Activated naive CD8-positive, alpha-beta T cell treated with anti-CD3 and anti-CD28 coated beads, Interleukin-2, amount 50 U/mL, for 24 hours (primary cell): ENCODE measurements at regions not wholly inside any gene's neighbourhood (a gene's known extent, or its start where the extent isn't known, plus 50 kb on each side); places are given as distances from the start of the nearest gene placed in this dataset.

Source experiments
- ATAC-seq: fragments of 150-1000 bp; cut with Tn5 transposase; one replicate; pipeline ENCODE4 v1.10.0; 2021
- DNase-seq: peaks from one replicate; pipeline ENCODE4 v3.0.0; 2021
- H3K27ac Mint-ChIP-seq: one replicate; pipeline ENCODE4 v1.8.0; 2021; ENCODE audit warnings: mild to moderate bottlenecking, mixed read lengths
- H3K27me3 Mint-ChIP-seq: one replicate; pipeline ENCODE4 v1.8.0; 2021; ENCODE audit warnings: mixed read lengths
- H3K36me3 Mint-ChIP-seq: one replicate; pipeline ENCODE4 v1.8.0; 2021; ENCODE audit warnings: low read depth, mixed read lengths
- H3K4me1 Mint-ChIP-seq: one replicate; pipeline ENCODE4 v1.8.0; 2021; ENCODE audit warnings: mixed read lengths
- H3K4me3 Mint-ChIP-seq: one replicate; pipeline ENCODE4 v1.8.0; 2021; ENCODE audit warnings: mild to moderate bottlenecking, moderate library complexity, mixed read lengths
- H3K9me3 Mint-ChIP-seq: one replicate; pipeline ENCODE4 v1.8.0; 2021; ENCODE audit warnings: mixed read lengths

- ATAC-seq (no peak), DNase-seq (no peak)
- H3K4me1 Mint-ChIP-seq, result no peaks in the 10 kb centered on the region
- no peak overlapping the region for H3K27ac Mint-ChIP-seq
- H3K27me3 Mint-ChIP-seq, result no peaks in the 10 kb centered on the region
- H3K9me3 Mint-ChIP-seq, result no peaks in the 10 kb centered on the region
- no peak overlapping the region for H3K4me3 Mint-ChIP-seq
- no peaks in the 10 kb centered on the region for H3K36me3 Mint-ChIP-seq
These were observed 405.9 kb upstream of the LMCD1 start for GRCh38 chr3:8095724-8096123.

- no peak for ATAC-seq
- Mint-ChIP-seq H3K27me3 (no peaks in the 10 kb centered on the region), H3K9me3 (no peaks in the 10 kb centered on the region), H3K4me3 (no peak overlapping the region), H3K27ac (no peak overlapping the region), H3K36me3 (no peaks in the 10 kb centered on the region), H3K4me1 (no peaks in the 10 kb centered on the region)
- DNase-seq, result no peak
These were observed 403.9 kb upstream of the LMCD1 start for GRCh38 chr3:8097690-8098089.

DNA sequence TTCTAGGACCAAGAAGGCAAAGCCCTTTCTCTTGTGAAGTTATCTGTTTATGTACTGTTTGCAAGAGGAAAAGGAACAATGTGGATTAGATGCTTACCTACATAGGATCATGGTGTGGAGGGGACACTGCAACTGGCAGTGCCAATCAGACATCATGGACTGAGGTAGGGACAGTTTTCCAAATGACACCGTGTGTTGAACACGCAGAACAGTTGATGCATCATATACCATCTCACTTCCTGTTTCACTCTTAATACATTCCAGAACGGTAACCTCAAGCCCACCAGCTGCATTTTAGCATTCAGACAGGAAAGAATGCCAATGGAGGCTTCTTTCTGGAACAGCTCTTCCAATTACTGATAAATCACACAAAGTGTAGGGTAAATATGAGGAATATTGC, 397.7 kb upstream of the LMCD1 start:
- H3K9me3 Mint-ChIP-seq, result no peaks in the 10 kb centered on the region

DNA sequence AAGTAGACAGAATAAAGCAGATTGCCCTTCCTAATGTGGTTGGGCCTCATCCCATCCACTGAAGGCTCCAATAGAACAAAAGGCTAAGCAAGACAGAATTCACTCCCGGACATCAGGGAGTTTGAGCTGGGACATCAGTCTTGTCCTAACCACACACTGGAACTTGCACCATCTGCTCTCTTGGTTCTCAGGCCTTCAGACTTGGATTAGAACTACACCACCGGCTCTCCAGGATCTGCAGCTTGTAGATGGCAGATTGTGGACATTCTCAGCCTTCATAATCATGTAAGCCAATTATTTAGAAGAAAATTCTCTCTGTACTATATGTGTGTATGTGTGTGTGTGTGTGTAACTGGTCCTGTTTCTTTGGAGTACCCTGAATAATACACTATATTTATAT, 394.7 kb upstream of the LMCD1 start:
- Mint-ChIP-seq H3K27ac (no peak overlapping the region), H3K4me1 (peaks cover 1% of the 10 kb centered on the region), H3K9me3 (no peaks in the 10 kb centered on the region), H3K36me3 (no peaks in the 10 kb centered on the region), H3K27me3 (no peaks in the 10 kb centered on the region), H3K4me3 (no peak overlapping the region)
- ATAC-seq, result no peak
- no peak for DNase-seq

More for the DNA sequence above, 397.7 kb upstream of the LMCD1 start:
- DNase-seq, result no peak
- H3K4me3 Mint-ChIP-seq, result no peak overlapping the region
- no peak overlapping the region for H3K27ac Mint-ChIP-seq
- no peaks in the 10 kb centered on the region for H3K36me3 Mint-ChIP-seq
- H3K27me3 Mint-ChIP-seq, result no peaks in the 10 kb centered on the region
- H3K4me1 Mint-ChIP-seq, result no peaks in the 10 kb centered on the region
- ATAC-seq, result no peak

- H3K27me3 Mint-ChIP-seq, result peaks cover 4% of the 10 kb centered on the region
These were observed 390.4 kb upstream of the LMCD1 start for GRCh38 chr3:8110966-8111798.

GRCh38 chr3:8112587-8112986, 389.0 kb upstream of the LMCD1 start:
- ATAC-seq, result no peak
- Mint-ChIP-seq H3K27ac (no peak overlapping the region), H3K4me3 (no peak overlapping the region), H3K27me3 (peaks cover 4% of the 10 kb centered on the region), H3K36me3 (no peaks in the 10 kb centered on the region), H3K9me3 (no peaks in the 10 kb centered on the region), H3K4me1 (peaks cover 1% of the 10 kb centered on the region)
- no peak for DNase-seq

More at GRCh38 chr3:8110966-8111798, 390.4 kb upstream of the LMCD1 start:
- ATAC-seq (peak; percentile 82), DNase-seq (peak; percentile 47)
- H3K9me3 Mint-ChIP-seq, result no peaks in the 10 kb centered on the region
- H3K36me3 Mint-ChIP-seq, result no peaks in the 10 kb centered on the region
- peak overlapping the region; percentile 31 for H3K4me3 Mint-ChIP-seq
- H3K27ac Mint-ChIP-seq, result no peak overlapping the region
- H3K4me1 Mint-ChIP-seq, result peaks cover 1% of the 10 kb centered on the region

DNA sequence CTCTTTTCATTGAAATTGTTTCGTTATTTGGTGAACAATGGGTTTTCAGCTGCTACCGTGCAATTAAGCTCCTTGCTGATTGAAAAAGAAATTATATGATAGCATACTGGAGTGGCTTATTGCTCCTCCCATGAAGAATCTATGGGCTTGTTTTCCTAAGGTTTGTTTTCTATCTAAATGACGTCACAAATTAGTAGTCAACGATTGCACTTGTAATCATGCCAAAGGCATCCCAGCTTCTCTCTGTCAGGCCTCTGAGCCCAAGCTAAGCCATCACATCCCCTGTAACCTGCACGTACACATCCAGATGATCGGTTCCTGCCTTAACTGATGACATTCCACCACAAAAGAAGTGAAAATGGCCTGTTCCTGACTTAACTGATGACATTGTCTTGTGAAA, 388.0 kb upstream of the LMCD1 start:
- Mint-ChIP-seq H3K4me1 (peaks cover 1% of the 10 kb centered on the region), H3K27me3 (peaks cover 5% of the 10 kb centered on the region), H3K9me3 (peaks cover 9% of the 10 kb centered on the region), H3K4me3 (no peak overlapping the region), H3K36me3 (peaks cover 3% of the 10 kb centered on the region), H3K27ac (no peak overlapping the region)
- DNase-seq (no peak), ATAC-seq (no peak)

DNA sequence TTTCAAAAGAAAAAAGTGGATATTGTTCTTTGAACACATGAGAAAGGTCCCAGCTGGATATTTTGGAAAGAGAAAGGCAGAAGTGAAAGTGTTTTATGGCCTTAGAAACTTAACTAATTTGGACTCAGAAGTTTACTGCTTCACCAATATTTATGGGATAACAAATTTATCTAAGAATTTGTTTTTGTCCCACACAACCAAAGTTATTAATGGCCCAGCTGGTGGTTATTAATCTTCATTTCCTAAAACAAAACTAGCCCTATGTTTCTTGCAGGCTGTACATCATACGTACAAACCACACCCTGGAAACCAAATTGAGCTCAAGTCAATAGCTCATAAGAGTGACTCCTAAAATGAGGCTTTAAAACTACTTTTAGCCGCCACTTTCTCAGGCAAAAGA, 372.9 kb upstream of the LMCD1 start:
- H3K4me3 Mint-ChIP-seq, result no peak overlapping the region
- no peak for DNase-seq
- H3K9me3 Mint-ChIP-seq, result no peaks in the 10 kb centered on the region
- no peak overlapping the region for H3K27ac Mint-ChIP-seq
- no peak for ATAC-seq
- no peaks in the 10 kb centered on the region for H3K27me3 Mint-ChIP-seq
- H3K36me3 Mint-ChIP-seq, result no peaks in the 10 kb centered on the region
- H3K4me1 Mint-ChIP-seq, result no peaks in the 10 kb centered on the region

GRCh38 chr3:8136553-8136952, 365.1 kb upstream of the LMCD1 start:
- H3K4me1 Mint-ChIP-seq, result no peaks in the 10 kb centered on the region

GRCh38 chr3:8143186-8143585, 358.4 kb upstream of the LMCD1 start:
- ATAC-seq (no peak), DNase-seq (no peak)
- H3K4me1 Mint-ChIP-seq, result no peaks in the 10 kb centered on the region
- H3K4me3 Mint-ChIP-seq, result no peak overlapping the region
- H3K27ac Mint-ChIP-seq, result no peak overlapping the region
- no peaks in the 10 kb centered on the region for H3K9me3 Mint-ChIP-seq
- no peaks in the 10 kb centered on the region for H3K36me3 Mint-ChIP-seq
- H3K27me3 Mint-ChIP-seq, result peaks cover 2% of the 10 kb centered on the region

More at GRCh38 chr3:8136553-8136952, 365.1 kb upstream of the LMCD1 start:
- DNase-seq (no peak), ATAC-seq (no peak)
- Mint-ChIP-seq H3K27me3 (no peaks in the 10 kb centered on the region), H3K4me3 (no peak overlapping the region), H3K9me3 (no peaks in the 10 kb centered on the region), H3K27ac (no peak overlapping the region), H3K36me3 (no peaks in the 10 kb centered on the region)

DNA sequence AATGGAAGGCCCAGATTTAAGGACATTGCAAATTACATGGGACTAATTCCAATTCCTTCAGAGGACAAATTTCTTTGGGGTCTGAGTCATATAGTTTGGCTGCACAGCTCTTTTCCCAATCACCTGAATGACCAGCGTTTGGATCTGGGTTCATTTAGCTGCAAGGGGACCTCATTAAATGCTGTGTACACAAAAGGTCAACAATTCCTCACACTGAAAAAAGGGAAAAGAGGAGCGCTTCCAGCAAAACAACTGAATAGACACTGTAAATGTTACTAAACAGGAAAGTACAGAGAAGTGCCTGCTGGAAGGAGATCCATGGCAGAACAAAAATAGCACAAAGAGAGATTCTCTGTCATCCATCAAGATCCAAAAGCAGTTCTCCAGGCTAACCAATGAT, 356.0 kb upstream of the LMCD1 start:
- Mint-ChIP-seq H3K4me3 (no peak overlapping the region), H3K27ac (no peak overlapping the region), H3K9me3 (no peaks in the 10 kb centered on the region), H3K27me3 (peaks cover 3% of the 10 kb centered on the region), H3K4me1 (no peaks in the 10 kb centered on the region), H3K36me3 (no peaks in the 10 kb centered on the region)
- DNase-seq (no peak), ATAC-seq (no peak)

- H3K27ac Mint-ChIP-seq, result no peak overlapping the region
- no peak overlapping the region for H3K4me3 Mint-ChIP-seq
- DNase-seq (no peak), ATAC-seq (no peak)
- no peaks in the 10 kb centered on the region for H3K36me3 Mint-ChIP-seq
- no peaks in the 10 kb centered on the region for H3K4me1 Mint-ChIP-seq
- H3K9me3 Mint-ChIP-seq, result no peaks in the 10 kb centered on the region
- H3K27me3 Mint-ChIP-seq, result peaks cover 4% of the 10 kb centered on the region
These were observed 353.9 kb upstream of the LMCD1 start for GRCh38 chr3:8147711-8148110.

GRCh38 chr3:8152821-8153418, 348.7 kb upstream of the LMCD1 start:
- Mint-ChIP-seq H3K27ac (no peak overlapping the region), H3K27me3 (peaks cover 2% of the 10 kb centered on the region), H3K9me3 (no peaks in the 10 kb centered on the region), H3K36me3 (no peaks in the 10 kb centered on the region), H3K4me1 (no peaks in the 10 kb centered on the region), H3K4me3 (no peak overlapping the region)
- DNase-seq (no peak), ATAC-seq (no peak)

DNA sequence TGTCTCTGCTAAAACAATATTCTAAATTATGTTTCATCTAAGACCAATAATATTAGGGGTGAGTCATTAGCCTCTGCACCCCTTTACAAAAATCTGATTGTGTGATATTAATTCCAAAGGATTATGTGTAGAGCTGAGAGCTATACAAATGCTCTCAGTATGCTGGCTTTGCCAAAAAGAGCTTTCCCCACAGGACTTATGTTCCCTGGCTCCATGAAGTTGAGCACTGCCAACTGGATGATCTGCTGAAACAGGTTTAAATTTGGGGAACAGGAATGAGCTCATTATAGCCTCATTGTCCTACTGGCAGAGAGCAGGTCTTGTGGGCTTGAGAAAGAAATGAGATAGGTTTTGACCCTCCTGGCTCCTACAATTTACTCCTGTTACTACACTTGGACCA, 347.8 kb upstream of the LMCD1 start:
- no peak overlapping the region for H3K27ac Mint-ChIP-seq
- ATAC-seq, result no peak
- H3K36me3 Mint-ChIP-seq, result no peaks in the 10 kb centered on the region
- H3K4me1 Mint-ChIP-seq, result no peaks in the 10 kb centered on the region
- no peak overlapping the region for H3K4me3 Mint-ChIP-seq
- H3K9me3 Mint-ChIP-seq, result no peaks in the 10 kb centered on the region
- peaks cover 5% of the 10 kb centered on the region for H3K27me3 Mint-ChIP-seq
- no peak for DNase-seq

- no peaks in the 10 kb centered on the region for H3K36me3 Mint-ChIP-seq
- no peak overlapping the region for H3K4me3 Mint-ChIP-seq
- no peaks in the 10 kb centered on the region for H3K9me3 Mint-ChIP-seq
- DNase-seq (no peak), ATAC-seq (no peak)
- H3K27me3 Mint-ChIP-seq, result peaks cover 5% of the 10 kb centered on the region
- H3K4me1 Mint-ChIP-seq, result no peaks in the 10 kb centered on the region
- no peak overlapping the region for H3K27ac Mint-ChIP-seq
These were observed 347.0 kb upstream of the LMCD1 start for GRCh38 chr3:8154617-8155016.
